Pons (tissue), 1 donor: ENCODE measurements at regions not wholly inside any gene's neighbourhood (a gene's known extent, or its start where the extent isn't known, plus 50 kb on each side); places are given as distances from the start of the nearest gene placed in this dataset.
"Not testable (repeated sequence)": the region's sequence is repeated elsewhere in the genome, so short reads cannot be mapped to it uniquely, and the experiment has no call there.

Experiments used
- DNase-seq: peaks from one replicate; pipeline ENCODE4 v3.0.0-alpha.2; 2016; ENCODE audit warnings: low spot score

- DNase-seq, result not testable (repeated sequence)
These were observed 1093.1 kb upstream of the DEFB115 start for GRCh38 chr20:30164389-30164788.

GRCh38 chr20:30167540-30167939 is 1089.9 kb upstream of the DEFB115 start:
- no peak for DNase-seq

- DNase-seq, result no peak
These were observed 1089.3 kb upstream of the DEFB115 start for GRCh38 chr20:30168025-30168799.

GRCh38 chr20:30168800-30169138 is 1088.7 kb upstream of the DEFB115 start:
- no peak for DNase-seq

GRCh38 chr20:30175681-30176080 is 1081.8 kb upstream of the DEFB115 start:
- DNase-seq, result no peak

- DNase-seq, result not testable (repeated sequence)
These were observed 1074.3 kb upstream of the DEFB115 start for GRCh38 chr20:30183124-30183523.

- DNase-seq, result not testable (repeated sequence)
These were observed 1065.7 kb upstream of the DEFB115 start for GRCh38 chr20:30191785-30192184.

GRCh38 chr20:30234477-30234876 is 1023.0 kb upstream of the DEFB115 start:
- DNase-seq, result not testable (repeated sequence)

- not testable (repeated sequence) for DNase-seq
These were observed 982.4 kb upstream of the DEFB115 start for GRCh38 chr20:30275073-30275472.

GRCh38 chr20:30281584-30282197 is 975.8 kb upstream of the DEFB115 start:
- no peak for DNase-seq

GRCh38 chr20:30283476-30284280 is 973.8 kb upstream of the DEFB115 start:
- peak; percentile 73 for DNase-seq

GRCh38 chr20:30284281-30284905 is 973.1 kb upstream of the DEFB115 start:
- no peak for DNase-seq

- no peak for DNase-seq
These were observed 971.8 kb upstream of the DEFB115 start for GRCh38 chr20:30285677-30286076.

GRCh38 chr20:30286157-30286556 is 971.3 kb upstream of the DEFB115 start:
- no peak for DNase-seq

- not testable (repeated sequence) for DNase-seq
These were observed 970.0 kb upstream of the DEFB115 start for GRCh38 chr20:30287459-30287858.

- DNase-seq, result no peak
These were observed 969.1 kb upstream of the DEFB115 start for GRCh38 chr20:30288346-30288745.

- not testable (repeated sequence) for DNase-seq
These were observed 968.4 kb upstream of the DEFB115 start for GRCh38 chr20:30289049-30289448.

GRCh38 chr20:30289711-30290141 is 967.7 kb upstream of the DEFB115 start:
- DNase-seq, result not testable (repeated sequence)

GRCh38 chr20:30290361-30291063 is 967.0 kb upstream of the DEFB115 start:
- peak; percentile 22 for DNase-seq

- DNase-seq, result not testable (repeated sequence)
These were observed 966.4 kb upstream of the DEFB115 start for GRCh38 chr20:30291064-30291379.

- not testable (repeated sequence) for DNase-seq
These were observed 965.8 kb upstream of the DEFB115 start for GRCh38 chr20:30291686-30292085.

GRCh38 chr20:30295396-30295795 is 962.1 kb upstream of the DEFB115 start:
- DNase-seq, result not testable (repeated sequence)
